8988T (cell line): ENCODE measurements at regions not wholly inside any gene's neighbourhood (a gene's known extent, or its start where the extent isn't known, plus 50 kb on each side); places are given as distances from the start of the nearest gene placed in this dataset.

Source experiments
- DNase-seq: peaks from one replicate; pipeline ENCODE4 v3.0.0; 2011

GRCh38 chr2:173419506-173419905 is 64.8 kb downstream of the CDCA7 start:
- no peak for DNase-seq

- no peak for DNase-seq
Measured at GRCh38 chr2:173424886-173425285, 70.2 kb downstream of the CDCA7 start.

- DNase-seq, result no peak
Measured at GRCh38 chr2:173427887-173428668, 73.4 kb downstream of the CDCA7 start.

GRCh38 chr2:173431191-173431590 is 76.5 kb downstream of the CDCA7 start:
- no peak for DNase-seq

GRCh38 chr2:173432049-173432754 is 77.5 kb downstream of the CDCA7 start:
- no peak for DNase-seq

GRCh38 chr2:173434762-173435569 is 80.3 kb downstream of the CDCA7 start:
- DNase-seq, result no peak

GRCh38 chr2:173435574-173435973 is 80.9 kb downstream of the CDCA7 start:
- no peak for DNase-seq

GRCh38 chr2:173436088-173436487 is 81.4 kb downstream of the CDCA7 start:
- no peak for DNase-seq

- no peak for DNase-seq
Measured at GRCh38 chr2:173441222-173441621, 86.5 kb downstream of the CDCA7 start.

- no peak for DNase-seq
Measured at GRCh38 chr2:173442542-173442941, 87.9 kb downstream of the CDCA7 start.

- DNase-seq, result no peak
Measured at GRCh38 chr2:173446722-173447121, 92.0 kb downstream of the CDCA7 start.

- DNase-seq, result peak; percentile 42
Measured at GRCh38 chr2:173448938-173449471, 94.3 kb downstream of the CDCA7 start.

GRCh38 chr2:173451118-173451517 is 96.4 kb downstream of the CDCA7 start:
- no peak for DNase-seq

GRCh38 chr2:173451941-173452340 is 97.3 kb downstream of the CDCA7 start:
- DNase-seq, result no peak

GRCh38 chr2:173452416-173452815 is 97.7 kb downstream of the CDCA7 start:
- no peak for DNase-seq

- DNase-seq, result no peak
Measured at GRCh38 chr2:173456960-173457359, 102.3 kb downstream of the CDCA7 start.

GRCh38 chr2:173457366-173457765 is 102.7 kb downstream of the CDCA7 start:
- no peak for DNase-seq

GRCh38 chr2:173458991-173459780 is 104.5 kb downstream of the CDCA7 start:
- DNase-seq, result no peak

- no peak for DNase-seq
Measured at GRCh38 chr2:173462892-173463840, 108.5 kb downstream of the CDCA7 start.

GRCh38 chr2:173463846-173464245 is 109.2 kb downstream of the CDCA7 start:
- DNase-seq, result no peak

- no peak for DNase-seq
Measured at GRCh38 chr2:173467751-173468150, 113.1 kb downstream of the CDCA7 start.
